ENCODE measurements at regions not wholly inside any gene's neighbourhood (a gene's known extent, or its start where the extent isn't known, plus 50 kb on each side); places are given as distances from the start of the nearest gene placed in this dataset.

DNA sequence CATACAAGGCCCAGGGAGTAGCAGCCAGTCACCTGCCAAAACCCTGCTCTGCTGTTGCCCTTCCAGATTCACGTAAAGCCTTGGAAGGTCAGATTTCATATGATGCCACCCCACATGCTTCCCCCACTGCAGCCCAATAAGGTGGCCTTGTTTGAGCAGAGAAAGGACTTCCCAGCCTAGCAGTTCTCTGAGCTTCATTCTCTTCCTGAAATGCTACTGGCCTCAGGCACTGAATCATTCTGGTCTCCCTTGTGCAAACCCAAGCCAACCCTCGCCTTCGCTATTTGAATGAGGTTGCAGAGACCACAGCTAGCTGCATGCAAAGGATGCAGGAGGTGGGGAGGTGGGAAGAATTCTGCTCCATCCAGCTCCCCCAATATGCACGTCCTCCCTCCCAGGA lies 60.3 kb upstream of the PLXNA4 start:
- TF ChIP-seq, protein P1, sequence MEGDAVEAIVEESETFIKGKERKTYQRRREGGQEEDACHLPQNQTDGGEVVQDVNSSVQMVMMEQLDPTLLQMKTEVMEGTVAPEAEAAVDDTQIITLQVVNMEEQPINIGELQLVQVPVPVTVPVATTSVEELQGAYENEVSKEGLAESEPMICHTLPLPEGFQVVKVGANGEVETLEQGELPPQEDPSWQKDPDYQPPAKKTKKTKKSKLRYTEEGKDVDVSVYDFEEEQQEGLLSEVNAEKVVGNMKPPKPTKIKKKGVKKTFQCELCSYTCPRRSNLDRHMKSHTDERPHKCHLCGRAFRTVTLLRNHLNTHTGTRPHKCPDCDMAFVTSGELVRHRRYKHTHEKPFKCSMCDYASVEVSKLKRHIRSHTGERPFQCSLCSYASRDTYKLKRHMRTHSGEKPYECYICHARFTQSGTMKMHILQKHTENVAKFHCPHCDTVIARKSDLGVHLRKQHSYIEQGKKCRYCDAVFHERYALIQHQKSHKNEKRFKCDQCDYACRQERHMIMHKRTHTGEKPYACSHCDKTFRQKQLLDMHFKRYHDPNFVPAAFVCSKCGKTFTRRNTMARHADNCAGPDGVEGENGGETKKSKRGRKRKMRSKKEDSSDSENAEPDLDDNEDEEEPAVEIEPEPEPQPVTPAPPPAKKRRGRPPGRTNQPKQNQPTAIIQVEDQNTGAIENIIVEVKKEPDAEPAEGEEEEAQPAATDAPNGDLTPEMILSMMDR (IDR thresholded peaks at IDR 0.05; ENCODE audit: control insufficient read depth, insufficient read depth, low read depth, low read length, missing control alignments) = no peak
- H3K4me3 ChIP-seq (ENCODE audit: control insufficient read depth, low read depth, low read length) = no peak overlapping the region
- no peak for DNase-seq (ENCODE audit: low read depth)

DNA sequence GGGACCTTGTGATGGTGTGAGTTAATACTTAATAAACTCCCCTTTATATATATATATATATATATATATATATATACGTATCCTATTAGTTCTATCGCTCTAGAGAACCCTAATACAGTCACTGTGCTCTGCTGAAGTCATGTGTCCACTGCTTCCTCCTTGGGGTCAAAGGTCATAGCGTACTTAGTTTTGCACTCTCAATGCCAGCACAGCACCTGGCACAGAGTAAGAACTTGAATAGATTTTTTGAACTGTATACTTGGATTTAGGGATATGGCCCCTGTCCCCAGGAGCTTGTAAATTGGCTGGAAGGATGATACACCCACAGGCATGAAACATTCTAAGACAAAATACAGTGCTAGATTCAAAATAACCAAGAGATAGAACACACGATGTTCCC lies 58.9 kb upstream of the PLXNA4 start:
- no peak for DNase-seq (ENCODE audit: low read depth)
- H3K4me3 ChIP-seq (ENCODE audit: control insufficient read depth, low read depth, low read length) = no peak overlapping the region
- TF ChIP-seq, protein P1 (IDR thresholded peaks at IDR 0.05; ENCODE audit: control insufficient read depth, insufficient read depth, low read depth, low read length, missing control alignments) = no peak

DNA sequence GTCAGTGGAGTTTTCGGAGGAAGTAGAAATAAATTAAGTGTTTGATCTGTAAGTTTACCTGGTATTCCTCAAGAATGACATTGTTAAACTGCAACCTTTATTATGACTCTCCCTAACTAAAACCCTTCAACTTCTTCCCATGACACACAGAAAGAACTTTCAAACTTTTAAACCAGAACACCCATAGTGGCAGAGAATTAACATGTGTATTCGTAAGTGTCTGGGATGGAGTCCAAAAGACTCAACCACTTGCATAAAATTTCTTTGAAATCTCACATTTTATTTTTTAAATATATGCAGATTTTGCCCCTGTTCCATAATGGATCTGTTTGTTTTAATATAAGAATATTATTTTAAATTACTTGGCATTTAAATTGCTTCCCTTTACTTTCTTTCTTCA lies 54.6 kb upstream of the PLXNA4 start:
- TF ChIP-seq, protein P1 (IDR thresholded peaks at IDR 0.05; ENCODE audit: control insufficient read depth, insufficient read depth, low read depth, low read length, missing control alignments) = no peak
- DNase-seq (ENCODE audit: low read depth) = no peak

More for the DNA sequence above, 54.6 kb upstream of the PLXNA4 start:
- H3K4me3 ChIP-seq (ENCODE audit: control insufficient read depth, low read depth, low read length) = no peak overlapping the region
